GM12874 (cell line): ENCODE measurements at regions not wholly inside any gene's neighbourhood (a gene's known extent, or its start where the extent isn't known, plus 50 kb on each side); places are given as distances from the start of the nearest gene placed in this dataset.

Experiments
- TF ChIP-seq, protein P1 (sequence below): IDR thresholded peaks from 2 replicates; pipeline ENCODE4 v1.5.1; 2011; ENCODE audit warnings: low read depth, mild to moderate bottlenecking, control low read depth, low read length, moderate library complexity; ENCODE audit not compliant: insufficient read depth

DNA sequence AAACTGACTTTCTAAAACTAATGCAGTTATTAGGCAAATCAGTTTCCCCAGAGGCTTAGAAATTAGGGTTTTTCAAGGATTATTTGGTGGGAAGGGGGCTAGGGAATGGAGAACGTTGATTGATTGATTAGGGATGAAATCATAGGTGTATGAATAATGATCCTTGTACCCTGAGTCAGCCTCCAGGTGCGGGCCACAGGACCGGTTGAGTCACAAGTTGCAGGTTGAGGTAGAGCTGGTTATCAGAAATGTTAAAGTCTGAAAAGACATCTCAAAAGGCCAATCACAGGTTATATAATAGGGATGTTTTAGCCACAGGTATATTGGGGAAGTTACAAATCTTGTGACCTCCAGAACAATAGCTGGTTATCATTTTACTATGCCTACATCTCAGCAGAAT is 341.8 kb upstream of the GULP1 start:
- TF ChIP-seq, protein P1, sequence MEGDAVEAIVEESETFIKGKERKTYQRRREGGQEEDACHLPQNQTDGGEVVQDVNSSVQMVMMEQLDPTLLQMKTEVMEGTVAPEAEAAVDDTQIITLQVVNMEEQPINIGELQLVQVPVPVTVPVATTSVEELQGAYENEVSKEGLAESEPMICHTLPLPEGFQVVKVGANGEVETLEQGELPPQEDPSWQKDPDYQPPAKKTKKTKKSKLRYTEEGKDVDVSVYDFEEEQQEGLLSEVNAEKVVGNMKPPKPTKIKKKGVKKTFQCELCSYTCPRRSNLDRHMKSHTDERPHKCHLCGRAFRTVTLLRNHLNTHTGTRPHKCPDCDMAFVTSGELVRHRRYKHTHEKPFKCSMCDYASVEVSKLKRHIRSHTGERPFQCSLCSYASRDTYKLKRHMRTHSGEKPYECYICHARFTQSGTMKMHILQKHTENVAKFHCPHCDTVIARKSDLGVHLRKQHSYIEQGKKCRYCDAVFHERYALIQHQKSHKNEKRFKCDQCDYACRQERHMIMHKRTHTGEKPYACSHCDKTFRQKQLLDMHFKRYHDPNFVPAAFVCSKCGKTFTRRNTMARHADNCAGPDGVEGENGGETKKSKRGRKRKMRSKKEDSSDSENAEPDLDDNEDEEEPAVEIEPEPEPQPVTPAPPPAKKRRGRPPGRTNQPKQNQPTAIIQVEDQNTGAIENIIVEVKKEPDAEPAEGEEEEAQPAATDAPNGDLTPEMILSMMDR, result no peak

DNA sequence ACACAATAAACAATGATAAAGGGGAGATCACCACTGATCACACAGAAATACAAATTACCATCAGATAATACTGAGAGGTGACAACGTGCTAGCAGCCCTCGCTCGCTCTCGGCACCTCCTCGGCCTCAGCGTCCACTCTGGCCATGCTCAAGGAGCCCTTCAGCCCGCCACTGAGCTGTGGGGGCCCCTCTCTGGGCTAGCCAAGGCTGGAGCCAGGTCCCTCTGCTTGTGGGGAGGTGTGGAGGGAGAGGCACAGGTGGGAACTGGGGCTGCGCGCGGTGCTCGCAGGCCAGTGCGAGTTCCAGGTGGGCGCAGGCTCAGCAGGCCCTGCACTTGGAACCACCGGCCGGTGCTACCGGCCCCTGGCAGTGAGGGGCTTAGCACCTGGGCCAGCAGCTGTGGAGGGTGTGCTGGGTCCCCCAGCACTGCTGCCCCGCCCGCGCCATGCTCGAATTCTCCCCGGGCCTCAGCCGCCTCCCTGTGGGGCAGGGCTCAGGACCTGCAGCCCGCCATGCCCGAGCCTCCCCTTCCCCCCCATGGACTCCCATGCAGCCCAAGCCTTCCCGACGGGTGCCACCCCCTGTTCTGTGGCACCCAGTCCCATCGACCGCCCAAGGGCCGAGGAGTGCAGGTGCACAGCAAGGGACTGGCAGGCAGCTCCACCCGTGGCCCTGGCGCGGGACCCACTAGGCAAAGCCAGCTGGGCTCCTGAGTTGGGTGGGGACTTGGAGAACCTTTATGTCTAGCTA is 340.0 kb upstream of the GULP1 start:
- TF ChIP-seq, protein P1, result no peak

DNA sequence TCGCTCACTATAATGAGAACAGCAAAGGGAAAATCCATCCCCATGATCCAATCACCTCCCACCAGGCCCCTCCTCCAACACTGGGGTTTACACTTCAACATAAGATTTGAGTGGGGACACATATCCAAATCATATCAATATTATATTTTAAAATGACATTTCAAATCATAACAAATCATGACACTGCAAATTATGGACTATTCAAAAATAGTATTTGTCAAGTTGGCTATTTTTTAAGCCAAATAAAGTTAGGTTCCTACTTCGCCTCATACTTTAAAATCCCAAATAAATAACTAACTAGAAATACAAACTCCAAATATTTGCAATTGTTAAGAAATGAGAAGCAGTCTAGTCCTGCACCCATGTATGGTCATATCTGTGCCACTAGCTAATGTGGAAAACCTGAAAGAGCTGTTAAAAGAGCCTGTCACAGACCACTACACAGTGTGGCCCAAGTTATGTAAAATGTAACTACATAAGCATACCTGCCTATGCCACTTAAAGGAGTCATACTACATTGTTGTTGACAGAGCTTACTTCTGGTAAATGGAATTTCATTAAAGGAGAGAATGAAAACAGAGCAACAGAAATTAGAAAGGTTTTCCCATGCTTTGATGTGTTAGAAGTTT is 334.7 kb upstream of the GULP1 start:
- TF ChIP-seq, protein P1, result no peak

DNA sequence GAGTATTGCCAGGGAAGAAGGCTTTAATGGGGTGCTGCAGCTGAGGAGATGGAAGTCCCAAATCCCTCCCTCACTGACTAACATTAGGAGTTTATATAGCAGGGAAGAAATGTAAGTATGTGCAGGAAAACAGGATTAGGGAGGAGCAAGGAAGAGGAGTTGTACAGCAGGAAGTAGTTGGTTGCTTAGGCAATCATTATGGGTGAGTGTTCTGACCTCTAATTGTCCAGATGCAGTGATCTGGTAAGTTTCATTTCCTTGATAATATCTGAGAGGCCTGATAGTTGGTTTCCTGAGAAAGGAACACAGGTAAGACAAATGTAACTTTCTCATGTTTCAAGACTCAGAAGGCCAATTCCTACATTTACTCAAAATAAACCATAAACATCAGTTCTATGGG is 331.9 kb upstream of the GULP1 start:
- TF ChIP-seq, protein P1, result no peak

DNA sequence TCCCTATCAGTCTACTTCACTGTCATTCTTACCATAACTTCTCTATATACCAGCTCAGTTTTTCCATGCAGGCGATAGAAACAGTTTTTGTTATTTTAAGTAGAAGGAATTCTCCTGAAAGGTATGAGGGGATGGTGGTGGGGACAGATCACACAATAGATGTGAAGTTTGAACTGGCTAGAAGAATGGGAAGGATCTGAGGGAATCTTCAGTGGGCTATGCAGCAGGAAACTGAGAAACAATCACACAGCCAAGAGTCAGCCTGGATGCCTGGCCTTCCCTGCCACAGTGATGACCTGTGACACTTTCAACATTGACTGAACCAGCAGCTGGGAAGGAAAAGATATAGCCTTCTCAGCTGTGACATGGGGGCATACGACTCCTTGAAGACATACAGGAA is 329.1 kb upstream of the GULP1 start:
- TF ChIP-seq, protein P1, result no peak

DNA sequence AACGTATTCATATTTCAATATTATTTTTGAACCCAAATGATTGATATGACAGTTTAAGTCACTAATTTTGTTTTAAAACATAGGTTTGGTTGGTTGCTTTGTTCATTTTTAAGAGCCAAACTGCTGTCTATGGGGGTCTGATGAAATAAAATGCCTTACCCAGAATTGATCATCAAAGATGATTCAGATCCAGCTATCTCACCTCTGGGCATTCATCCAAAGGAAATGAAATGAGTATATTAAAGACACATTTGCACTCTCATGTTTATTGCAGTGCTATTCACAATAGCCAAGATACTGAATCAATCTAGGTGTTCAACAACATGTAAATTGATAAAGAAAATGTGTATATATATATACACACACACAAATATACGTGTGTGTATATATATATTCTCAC is 326.9 kb upstream of the GULP1 start:
- TF ChIP-seq, protein P1, result no peak

DNA sequence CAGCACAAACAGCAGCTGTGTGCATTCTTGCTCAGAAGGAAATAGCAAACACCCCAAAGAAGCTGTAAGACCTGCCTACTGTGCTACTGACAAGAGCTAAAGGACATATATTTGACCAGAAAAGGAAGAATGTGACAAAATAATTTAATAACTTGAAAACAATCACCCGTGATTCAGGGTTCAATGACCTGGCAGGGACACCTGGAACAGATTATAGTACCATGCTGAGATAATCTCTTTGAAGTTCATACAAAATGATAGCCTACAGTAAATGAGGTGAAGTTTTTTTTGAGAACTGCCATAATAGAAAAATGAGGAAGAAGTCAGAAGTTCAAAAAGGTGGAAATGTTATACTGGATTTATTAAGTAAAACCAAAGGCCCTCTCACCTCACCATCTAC is 324.8 kb upstream of the GULP1 start:
- TF ChIP-seq, protein P1, result no peak
